ENCODE measurements at regions not wholly inside any gene's neighbourhood (a gene's known extent, or its start where the extent isn't known, plus 50 kb on each side); places are given as distances from the start of the nearest gene placed in this dataset.

DNA sequence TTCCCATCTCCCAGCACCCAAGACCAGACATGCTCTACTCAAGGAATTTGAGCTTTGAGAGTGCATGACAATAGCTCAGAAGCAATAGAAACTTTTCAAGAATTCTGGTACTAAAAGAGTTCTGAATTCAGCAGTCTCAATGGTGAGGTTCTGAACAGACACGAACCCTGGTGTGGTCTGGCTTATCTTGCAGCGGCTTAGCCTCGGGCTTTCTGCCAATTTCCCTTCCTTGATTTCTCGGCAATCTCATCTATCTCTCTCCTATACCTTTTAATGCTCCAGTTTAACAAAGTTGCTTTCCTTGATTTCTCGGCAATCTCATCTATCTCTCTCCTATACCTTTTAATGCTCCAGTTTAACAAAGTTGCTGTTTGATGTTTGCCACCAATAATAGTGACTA, 174.6 kb downstream of the SPRY2 start:
- Histone ChIP-seq H3K4me1 (ENCODE audit: control insufficient read depth in 4 of 4, insufficient read depth in 4 of 4, low read length in 3 of 4) (peaks cover 0 to 5% (median 1%) of the 10 kb centered on the region in 4 donors), H3K9ac (ENCODE audit: low read depth in 1 of 2, low read length in 2 of 2) (no peak overlapping the region), H3K27ac (ENCODE audit: low read depth in 1 of 2, low read length in 2 of 2) (no peak overlapping the region), H3K4me3 (ENCODE audit: low read depth in 1 of 3, low read length in 3 of 3) (no peak overlapping the region), H3K9me3 (ENCODE audit: control insufficient read depth in 4 of 4, low read length in 3 of 4) (no peaks in the 10 kb centered on the region), H3K27me3 (ENCODE audit: control insufficient read depth in 4 of 4, insufficient read depth in 4 of 4, low read length in 3 of 4) (no peaks in the 10 kb centered on the region), H3K36me3 (ENCODE audit: control insufficient read depth in 4 of 4, insufficient read depth in 3 of 4, low read depth in 1 of 4, low read length in 3 of 4) (no peaks in the 10 kb centered on the region)
- no peak for DNase-seq (ENCODE audit: low spot score)
- 75% methylated on average over 5 of the region's 5 CpGs for WGBS
- TF ChIP-seq YY1 (IDR thresholded peaks at IDR 0.05) (no peak), GABPA (IDR thresholded peaks at IDR 0.05 in 1 of 2, conservative IDR thresholded peaks at IDR 0.05 in 1 of 2) (no peak), RXRA (IDR thresholded peaks at IDR 0.05) (no peak), HNF4A (conservative IDR thresholded peaks at IDR 0.05) (no peak), RAD21 (IDR thresholded peaks at IDR 0.05) (no peak), FOXA2 (IDR thresholded peaks at IDR 0.05) (no peak), FOXA1 (IDR thresholded peaks at IDR 0.05) (no peak), SP1 (IDR thresholded peaks at IDR 0.05) (no peak), HNF4G (IDR thresholded peaks at IDR 0.05) (no peak), REST (IDR thresholded peaks at IDR 0.05) (no peak), TAF1 (conservative IDR thresholded peaks at IDR 0.05) (no peak), EGR1 (IDR thresholded peaks at IDR 0.05; ENCODE audit: low read depth in 2 of 2) (no peak), JUND (IDR thresholded peaks at IDR 0.05) (no peak)
- TF ChIP-seq, protein P1, sequence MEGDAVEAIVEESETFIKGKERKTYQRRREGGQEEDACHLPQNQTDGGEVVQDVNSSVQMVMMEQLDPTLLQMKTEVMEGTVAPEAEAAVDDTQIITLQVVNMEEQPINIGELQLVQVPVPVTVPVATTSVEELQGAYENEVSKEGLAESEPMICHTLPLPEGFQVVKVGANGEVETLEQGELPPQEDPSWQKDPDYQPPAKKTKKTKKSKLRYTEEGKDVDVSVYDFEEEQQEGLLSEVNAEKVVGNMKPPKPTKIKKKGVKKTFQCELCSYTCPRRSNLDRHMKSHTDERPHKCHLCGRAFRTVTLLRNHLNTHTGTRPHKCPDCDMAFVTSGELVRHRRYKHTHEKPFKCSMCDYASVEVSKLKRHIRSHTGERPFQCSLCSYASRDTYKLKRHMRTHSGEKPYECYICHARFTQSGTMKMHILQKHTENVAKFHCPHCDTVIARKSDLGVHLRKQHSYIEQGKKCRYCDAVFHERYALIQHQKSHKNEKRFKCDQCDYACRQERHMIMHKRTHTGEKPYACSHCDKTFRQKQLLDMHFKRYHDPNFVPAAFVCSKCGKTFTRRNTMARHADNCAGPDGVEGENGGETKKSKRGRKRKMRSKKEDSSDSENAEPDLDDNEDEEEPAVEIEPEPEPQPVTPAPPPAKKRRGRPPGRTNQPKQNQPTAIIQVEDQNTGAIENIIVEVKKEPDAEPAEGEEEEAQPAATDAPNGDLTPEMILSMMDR (IDR thresholded peaks at IDR 0.05; ENCODE audit: low read depth, low read length, missing input control): no peak
- TF ChIP-seq, protein P2, sequence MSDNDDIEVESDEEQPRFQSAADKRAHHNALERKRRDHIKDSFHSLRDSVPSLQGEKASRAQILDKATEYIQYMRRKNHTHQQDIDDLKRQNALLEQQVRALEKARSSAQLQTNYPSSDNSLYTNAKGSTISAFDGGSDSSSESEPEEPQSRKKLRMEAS (IDR thresholded peaks at IDR 0.05): no peak
- TF ChIP-seq, protein P3, sequence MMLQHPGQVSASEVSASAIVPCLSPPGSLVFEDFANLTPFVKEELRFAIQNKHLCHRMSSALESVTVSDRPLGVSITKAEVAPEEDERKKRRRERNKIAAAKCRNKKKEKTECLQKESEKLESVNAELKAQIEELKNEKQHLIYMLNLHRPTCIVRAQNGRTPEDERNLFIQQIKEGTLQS (IDR thresholded peaks at IDR 0.05): no peak

DNA sequence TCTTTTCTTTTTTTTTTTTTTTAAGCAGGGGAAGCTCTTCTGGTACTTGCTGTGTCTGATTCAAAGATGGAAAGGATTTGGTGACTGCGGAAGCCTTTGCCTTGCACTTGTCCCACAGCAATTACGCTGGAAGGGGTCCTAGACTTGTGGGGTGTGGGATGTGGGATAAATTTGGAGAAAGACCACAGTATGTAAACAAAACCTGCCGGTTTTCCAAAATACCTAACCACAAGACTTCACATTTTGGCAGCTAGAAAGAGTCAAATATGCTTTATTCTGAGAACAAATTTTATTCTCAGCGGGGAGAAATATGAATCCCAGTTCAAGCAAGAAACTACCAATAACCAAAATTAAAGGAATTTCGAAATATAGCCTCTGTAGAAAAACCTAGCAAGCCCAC, 176.5 kb downstream of the SPRY2 start:
- TF ChIP-seq YY1 (IDR thresholded peaks at IDR 0.05): no peak
- no peak for TF ChIP-seq ZBTB33 (IDR thresholded peaks at IDR 0.05)
- TF ChIP-seq, protein P1 (IDR thresholded peaks at IDR 0.05; ENCODE audit: low read depth, low read length, missing input control): no peak
- TF ChIP-seq REST (IDR thresholded peaks at IDR 0.05): no peak
- TF ChIP-seq EGR1 (IDR thresholded peaks at IDR 0.05; ENCODE audit: low read depth in 2 of 2): no peak
- no peak for TF ChIP-seq HNF4G (IDR thresholded peaks at IDR 0.05)
- TF ChIP-seq SP1 (IDR thresholded peaks at IDR 0.05): no peak
- TF ChIP-seq JUND (IDR thresholded peaks at IDR 0.05): no peak
- TF ChIP-seq FOXA1 (IDR thresholded peaks at IDR 0.05): no peak
- TF ChIP-seq, protein P3 (IDR thresholded peaks at IDR 0.05): no peak
- 87% methylated on average over 5 of the region's 5 CpGs for WGBS
- H3K9me3 ChIP-seq (ENCODE audit: control insufficient read depth in 4 of 4, low read length in 3 of 4): no peaks in the 10 kb centered on the region
- peaks cover 0 to 2% (median 0%) of the 10 kb centered on the region in 4 donors for H3K4me1 ChIP-seq (ENCODE audit: control insufficient read depth in 4 of 4, insufficient read depth in 4 of 4, low read length in 3 of 4)
- H3K27me3 ChIP-seq (ENCODE audit: control insufficient read depth in 4 of 4, insufficient read depth in 4 of 4, low read length in 3 of 4): no peaks in the 10 kb centered on the region
- H3K9ac ChIP-seq (ENCODE audit: low read depth in 1 of 2, low read length in 2 of 2): no peak overlapping the region
- no peak overlapping the region for H3K4me3 ChIP-seq (ENCODE audit: low read depth in 1 of 3, low read length in 3 of 3)
- no peaks in the 10 kb centered on the region for H3K36me3 ChIP-seq (ENCODE audit: control insufficient read depth in 4 of 4, insufficient read depth in 3 of 4, low read depth in 1 of 4, low read length in 3 of 4)
- H3K27ac ChIP-seq (ENCODE audit: low read depth in 1 of 2, low read length in 2 of 2): no peak overlapping the region
- DNase-seq (ENCODE audit: low spot score): no peak

Measured in liver (tissue), 8 donors.